ENCODE measurements at regions not wholly inside any gene's neighbourhood (a gene's known extent, or its start where the extent isn't known, plus 50 kb on each side); places are given as distances from the start of the nearest gene placed in this dataset.

DNA sequence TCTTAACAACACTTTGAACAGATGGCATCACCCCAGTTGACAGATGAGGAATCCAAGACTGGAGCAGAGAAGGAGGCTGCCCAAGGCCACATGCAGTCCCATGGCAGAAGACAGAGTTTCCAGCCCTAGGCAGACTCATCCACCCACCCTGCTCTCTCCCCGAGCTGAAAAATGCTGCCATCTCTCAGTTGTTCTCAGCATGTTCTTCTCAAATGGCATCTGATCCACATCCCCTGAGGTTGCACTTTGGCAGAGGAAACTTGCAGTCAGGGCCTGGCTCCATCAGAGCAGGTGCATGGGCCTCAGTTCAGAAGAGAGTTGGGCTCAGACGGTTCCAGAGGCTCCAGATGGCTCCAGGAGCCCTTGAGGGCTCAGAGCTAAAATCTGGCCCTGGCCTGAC lies 709.4 kb downstream of the MATN1 start:
- Histone ChIP-seq H3K27ac (no peak overlapping the region), H3K36me3 (no peaks in the 10 kb centered on the region), H3K9me3 (ENCODE audit: severe bottlenecking) (peaks cover 5% of the 10 kb centered on the region), H3K4me3 (ENCODE audit: low read depth, low read length) (no peak overlapping the region), H3K27me3 (ENCODE audit: insufficient read depth, low read depth, severe bottlenecking) (no peaks in the 10 kb centered on the region)
- no peak for TF ChIP-seq CTCF (IDR thresholded peaks at IDR 0.05; ENCODE audit: low read depth, low read length)
- DNase-seq: no peak

DNA sequence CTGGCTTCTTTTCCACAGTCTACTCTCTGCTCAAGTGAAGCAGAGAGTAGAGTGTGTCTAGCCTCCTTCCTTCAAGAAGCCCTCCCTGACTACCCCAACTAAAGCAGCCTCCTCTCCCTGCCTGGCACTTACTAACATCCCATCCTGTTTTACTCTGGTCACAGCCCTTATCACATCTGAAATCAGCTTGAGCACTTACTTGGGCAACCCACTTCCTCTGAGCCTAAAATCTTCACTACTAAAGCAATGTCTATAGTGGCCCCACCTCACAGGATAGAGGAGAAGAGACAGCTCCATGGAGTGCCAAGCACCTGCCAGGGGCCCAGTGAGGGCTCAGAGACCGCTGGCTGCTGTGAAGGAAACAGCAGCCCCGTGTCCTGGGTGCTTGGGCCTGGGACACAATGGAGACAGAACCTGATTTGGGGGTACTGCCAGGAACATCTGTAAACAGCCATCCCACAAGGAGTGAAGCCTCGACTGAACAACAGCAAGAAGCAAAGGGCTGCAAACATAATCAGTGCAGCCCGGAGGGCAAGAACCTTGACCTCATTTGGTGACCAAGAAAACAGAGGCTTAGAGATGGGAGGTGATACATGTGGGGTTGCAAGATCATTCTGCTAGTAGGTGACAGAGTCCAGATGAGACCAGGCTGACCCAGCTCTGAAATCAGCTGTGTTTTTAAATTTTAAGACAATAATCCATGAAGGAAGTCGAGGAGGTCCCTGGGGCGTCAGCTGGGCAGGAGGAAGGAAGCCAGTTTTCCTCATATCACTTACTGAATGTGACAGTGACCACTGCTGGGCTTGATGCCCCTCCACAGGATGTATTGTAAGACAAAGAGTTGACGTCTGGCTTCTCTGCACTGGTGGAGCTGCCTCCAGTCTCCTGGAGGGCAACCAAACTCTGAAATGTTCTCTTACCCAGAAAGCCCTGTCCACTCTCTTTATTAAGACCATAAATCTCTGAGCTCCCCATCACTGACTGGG lies 710.6 kb downstream of the MATN1 start:
- H3K4me3 ChIP-seq (ENCODE audit: low read depth, low read length): no peak overlapping the region
- no peaks in the 10 kb centered on the region for H3K9me3 ChIP-seq (ENCODE audit: severe bottlenecking)
- DNase-seq: no peak

GRCh38 chr1:30011970-30012369 lies 711.4 kb downstream of the MATN1 start:
- H3K36me3 ChIP-seq: no peaks in the 10 kb centered on the region
- H3K9me3 ChIP-seq (ENCODE audit: severe bottlenecking): no peaks in the 10 kb centered on the region
- no peak overlapping the region for H3K4me3 ChIP-seq (ENCODE audit: low read depth, low read length)
- DNase-seq: no peak
- TF ChIP-seq CTCF (IDR thresholded peaks at IDR 0.05; ENCODE audit: low read depth, low read length): no peak
- H3K27ac ChIP-seq: no peak overlapping the region
- no peaks in the 10 kb centered on the region for H3K27me3 ChIP-seq (ENCODE audit: insufficient read depth, low read depth, severe bottlenecking)

More for the DNA sequence above, 710.6 kb downstream of the MATN1 start:
- H3K27me3 ChIP-seq (ENCODE audit: insufficient read depth, low read depth, severe bottlenecking): no peaks in the 10 kb centered on the region
- H3K27ac ChIP-seq: no peak overlapping the region
- no peak for TF ChIP-seq CTCF (IDR thresholded peaks at IDR 0.05; ENCODE audit: low read depth, low read length)
- H3K36me3 ChIP-seq: no peaks in the 10 kb centered on the region

DNA sequence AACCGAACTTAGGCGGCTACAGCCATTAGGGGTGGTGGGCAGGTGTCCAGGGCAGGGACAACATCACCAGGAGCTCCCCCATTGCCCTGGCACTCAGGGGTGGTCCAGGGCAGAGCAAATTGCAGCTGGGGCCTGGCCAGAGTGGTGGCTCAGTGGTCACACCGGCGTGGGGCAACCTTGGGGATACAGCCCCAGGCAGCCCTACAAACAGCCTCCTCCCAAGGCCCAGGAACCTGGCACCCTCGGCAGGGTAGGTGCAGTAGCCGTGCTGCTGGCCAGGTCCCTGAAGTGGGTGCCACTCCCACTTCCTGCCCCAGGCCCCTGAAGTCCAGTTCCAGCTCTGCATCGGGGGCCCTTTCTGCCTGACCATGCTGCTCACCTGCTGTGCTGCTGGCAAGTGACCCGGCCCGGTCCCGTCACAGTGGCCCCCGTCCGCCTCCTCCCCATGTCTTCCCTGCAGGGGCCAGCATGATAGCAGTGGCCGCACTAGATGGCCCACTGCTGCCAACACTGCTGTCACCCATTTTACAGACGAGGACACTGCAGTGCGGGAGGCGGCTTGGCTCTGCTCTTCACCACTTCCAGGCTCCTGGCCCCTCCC lies 712.8 kb downstream of the MATN1 start:
- no peaks in the 10 kb centered on the region for H3K27me3 ChIP-seq (ENCODE audit: insufficient read depth, low read depth, severe bottlenecking)
- no peak overlapping the region for H3K4me3 ChIP-seq (ENCODE audit: low read depth, low read length)
- no peaks in the 10 kb centered on the region for H3K9me3 ChIP-seq (ENCODE audit: severe bottlenecking)
- H3K27ac ChIP-seq: no peak overlapping the region
- no peaks in the 10 kb centered on the region for H3K36me3 ChIP-seq
- no peak for DNase-seq
- TF ChIP-seq CTCF (IDR thresholded peaks at IDR 0.05; ENCODE audit: low read depth, low read length): no peak

- no peaks in the 10 kb centered on the region for H3K27me3 ChIP-seq (ENCODE audit: insufficient read depth, low read depth, severe bottlenecking)
- no peak for TF ChIP-seq CTCF (IDR thresholded peaks at IDR 0.05; ENCODE audit: low read depth, low read length)
- H3K27ac ChIP-seq: no peak overlapping the region
- no peaks in the 10 kb centered on the region for H3K9me3 ChIP-seq (ENCODE audit: severe bottlenecking)
- H3K36me3 ChIP-seq: no peaks in the 10 kb centered on the region
- DNase-seq: no peak
- H3K4me3 ChIP-seq (ENCODE audit: low read depth, low read length): no peak overlapping the region
Measured at GRCh38 chr1:30009720-30010119, 713.7 kb downstream of the MATN1 start.
